ENCODE measurements at regions not wholly inside any gene's neighbourhood (a gene's known extent, or its start where the extent isn't known, plus 50 kb on each side); places are given as distances from the start of the nearest gene placed in this dataset.

DNA sequence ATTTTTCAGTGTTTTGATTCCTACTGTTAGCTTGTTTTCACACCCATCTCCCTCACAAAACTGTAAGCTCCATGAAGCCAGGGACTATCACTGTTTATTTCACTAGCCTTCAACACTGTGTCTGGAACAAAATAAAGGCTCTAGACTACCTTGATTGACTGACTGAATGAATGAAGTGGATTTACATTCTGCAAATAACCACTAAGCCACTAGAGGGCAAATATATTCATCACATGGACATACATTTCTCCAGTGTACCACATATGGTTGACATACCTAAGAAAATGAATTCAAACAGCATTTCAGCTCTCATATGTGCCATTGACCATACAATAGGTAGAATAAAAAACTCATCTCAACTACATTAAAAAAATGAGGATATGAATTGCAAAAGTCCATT, 185.9 kb downstream of the RAB11FIP2 start:
- Histone ChIP-seq H3K9ac (no peak overlapping the region), H3K79me2 (ENCODE audit: insufficient read depth) (no peaks in the 10 kb centered on the region), H3F3A (replicated peaks; ENCODE audit: insufficient read depth) (no peaks in the 10 kb centered on the region), H3K4me3 (ENCODE audit: low read depth in 2 of 2, low read length in 1 of 2) (peak overlapping the region in 1 of 2 experiments; percentile 27; a peak in 1 of 4 replicates), H3K9me2 (no peaks in the 10 kb centered on the region), H3K4me2 (no peak overlapping the region), H3K27ac (ENCODE audit: low read depth in 2 of 2, low read length in 1 of 2) (no peak overlapping the region), H2AFZ (ENCODE audit: low read depth) (no peak overlapping the region), H3K36me3 (replicated peaks in 1 of 2; ENCODE audit: control insufficient read depth in 1 of 2, insufficient read depth in 2 of 2, low read length in 1 of 2) (no peaks in the 10 kb centered on the region), H3K9me3 (no peaks in the 10 kb centered on the region), H3K27me3 (ENCODE audit: insufficient read depth) (no peaks in the 10 kb centered on the region), H3K4me1 (ENCODE audit: control insufficient read depth in 1 of 2, insufficient read depth in 2 of 2, low read depth in 1 of 2, low read length in 1 of 2) (no peaks in the 10 kb centered on the region), H4K20me1 (ENCODE audit: insufficient read depth) (no peaks in the 10 kb centered on the region)
- ChIA-PET POLR2A (no interaction called here), CTCF (interaction anchor here (0.6 to 2.0 kb wide), 10 partner anchors 11 to 382 kb away, joined by 3 to 14 read pairs (median 3); no protein-coding TSS in a partner anchor)
- peak; percentile 34 for DNase-seq
- TF ChIP-seq, protein P1, sequence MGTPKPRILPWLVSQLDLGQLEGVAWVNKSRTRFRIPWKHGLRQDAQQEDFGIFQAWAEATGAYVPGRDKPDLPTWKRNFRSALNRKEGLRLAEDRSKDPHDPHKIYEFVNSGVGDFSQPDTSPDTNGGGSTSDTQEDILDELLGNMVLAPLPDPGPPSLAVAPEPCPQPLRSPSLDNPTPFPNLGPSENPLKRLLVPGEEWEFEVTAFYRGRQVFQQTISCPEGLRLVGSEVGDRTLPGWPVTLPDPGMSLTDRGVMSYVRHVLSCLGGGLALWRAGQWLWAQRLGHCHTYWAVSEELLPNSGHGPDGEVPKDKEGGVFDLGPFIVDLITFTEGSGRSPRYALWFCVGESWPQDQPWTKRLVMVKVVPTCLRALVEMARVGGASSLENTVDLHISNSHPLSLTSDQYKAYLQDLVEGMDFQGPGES (IDR thresholded peaks at IDR 0.05; ENCODE audit: low read depth, low read length) = no peak
- no peak for TF ChIP-seq FOSL2 (IDR thresholded peaks at IDR 0.05; ENCODE audit: borderline replicate concordance, low read depth)
- no peak for TF ChIP-seq YY1 (IDR thresholded peaks at IDR 0.05; ENCODE audit: low read depth)
- TF ChIP-seq EP300 (IDR thresholded peaks at IDR 0.05; ENCODE audit: borderline replicate concordance in 1 of 2, low read depth in 1 of 2, low read length in 1 of 2) = no peak
- TF ChIP-seq JUND (IDR thresholded peaks at IDR 0.05) = no peak
- TF ChIP-seq SMC3 (IDR thresholded peaks at IDR 0.05; ENCODE audit: low read depth, low read length) = peak; percentile 32; the same call in 1 of the 2 replicates
- TF ChIP-seq, protein P2, sequence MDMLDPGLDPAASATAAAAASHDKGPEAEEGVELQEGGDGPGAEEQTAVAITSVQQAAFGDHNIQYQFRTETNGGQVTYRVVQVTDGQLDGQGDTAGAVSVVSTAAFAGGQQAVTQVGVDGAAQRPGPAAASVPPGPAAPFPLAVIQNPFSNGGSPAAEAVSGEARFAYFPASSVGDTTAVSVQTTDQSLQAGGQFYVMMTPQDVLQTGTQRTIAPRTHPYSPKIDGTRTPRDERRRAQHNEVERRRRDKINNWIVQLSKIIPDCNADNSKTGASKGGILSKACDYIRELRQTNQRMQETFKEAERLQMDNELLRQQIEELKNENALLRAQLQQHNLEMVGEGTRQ (IDR thresholded peaks at IDR 0.05; ENCODE audit: borderline replicate concordance, low read depth, low read length) = no peak
- TF ChIP-seq RFX5 (IDR thresholded peaks at IDR 0.05; ENCODE audit: low read length) = no peak
- no peak for TF ChIP-seq NFIC (IDR thresholded peaks at IDR 0.05; ENCODE audit: borderline replicate concordance)
- no peak for TF ChIP-seq ZBTB33 (IDR thresholded peaks at IDR 0.05; ENCODE audit: borderline replicate concordance, low read depth)
- no peak for TF ChIP-seq GABPA (IDR thresholded peaks at IDR 0.05; ENCODE audit: low read depth)
- TF ChIP-seq CTCF (IDR thresholded peaks at IDR 0.05) = peak; percentile 27
- TF ChIP-seq RAD21 (IDR thresholded peaks at IDR 0.05; ENCODE audit: low read length) = peak; percentile 52
- TF ChIP-seq GATA2 (CRISPR knock-in tag; IDR thresholded peaks at IDR 0.05) = no peak
- no peak for TF ChIP-seq TAF1 (IDR thresholded peaks at IDR 0.05; ENCODE audit: borderline replicate concordance, low read depth, low read length)

Data from SK-N-SH (cell line).